ENCODE measurements at regions not wholly inside any gene's neighbourhood (a gene's known extent, or its start where the extent isn't known, plus 50 kb on each side); places are given as distances from the start of the nearest gene placed in this dataset.

DNA sequence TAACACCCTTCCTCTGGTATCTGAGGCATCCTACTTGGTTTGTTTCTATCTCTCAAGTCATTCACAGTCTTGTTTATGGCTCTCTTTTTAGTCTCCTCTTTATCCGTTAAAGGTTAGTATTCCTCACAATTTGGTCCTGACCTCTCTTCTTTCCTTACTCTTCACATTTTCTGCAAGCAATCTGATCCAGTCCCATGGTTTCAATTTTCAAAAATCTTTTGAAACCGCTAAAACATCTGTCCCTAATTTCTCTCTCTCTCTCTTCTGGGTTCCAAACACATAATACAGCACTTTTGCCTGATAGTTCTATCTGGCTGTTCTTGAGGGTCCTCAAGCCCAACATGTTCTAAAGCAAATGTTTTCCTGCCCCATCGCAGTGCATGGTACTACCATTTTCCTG is 149.0 kb downstream of the SERPINI1 start:
- DNase-seq (ENCODE audit: low read depth in 1 of 2, low spot score in 1 of 2) = no peak
- H3K4me3 ChIP-seq (replicated peaks; ENCODE audit: insufficient read depth, low read length) = no peak overlapping the region
- TF ChIP-seq, protein P1, sequence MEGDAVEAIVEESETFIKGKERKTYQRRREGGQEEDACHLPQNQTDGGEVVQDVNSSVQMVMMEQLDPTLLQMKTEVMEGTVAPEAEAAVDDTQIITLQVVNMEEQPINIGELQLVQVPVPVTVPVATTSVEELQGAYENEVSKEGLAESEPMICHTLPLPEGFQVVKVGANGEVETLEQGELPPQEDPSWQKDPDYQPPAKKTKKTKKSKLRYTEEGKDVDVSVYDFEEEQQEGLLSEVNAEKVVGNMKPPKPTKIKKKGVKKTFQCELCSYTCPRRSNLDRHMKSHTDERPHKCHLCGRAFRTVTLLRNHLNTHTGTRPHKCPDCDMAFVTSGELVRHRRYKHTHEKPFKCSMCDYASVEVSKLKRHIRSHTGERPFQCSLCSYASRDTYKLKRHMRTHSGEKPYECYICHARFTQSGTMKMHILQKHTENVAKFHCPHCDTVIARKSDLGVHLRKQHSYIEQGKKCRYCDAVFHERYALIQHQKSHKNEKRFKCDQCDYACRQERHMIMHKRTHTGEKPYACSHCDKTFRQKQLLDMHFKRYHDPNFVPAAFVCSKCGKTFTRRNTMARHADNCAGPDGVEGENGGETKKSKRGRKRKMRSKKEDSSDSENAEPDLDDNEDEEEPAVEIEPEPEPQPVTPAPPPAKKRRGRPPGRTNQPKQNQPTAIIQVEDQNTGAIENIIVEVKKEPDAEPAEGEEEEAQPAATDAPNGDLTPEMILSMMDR (IDR thresholded peaks at IDR 0.05; ENCODE audit: insufficient read depth, low read length) = no peak
- no peak for TF ChIP-seq POLR2AphosphoS5 (IDR thresholded peaks at IDR 0.05; ENCODE audit: low read depth)
- no peak for TF ChIP-seq REST (IDR thresholded peaks at IDR 0.05; ENCODE audit: insufficient replicate concordance, low read depth)
- TF ChIP-seq GABPA (IDR thresholded peaks at IDR 0.05; ENCODE audit: low read depth) = no peak
- TF ChIP-seq SPI1 (IDR thresholded peaks at IDR 0.05; ENCODE audit: borderline replicate concordance, low read depth) = no peak
- no peaks in the 10 kb centered on the region for H3K27me3 ChIP-seq (ENCODE audit: insufficient read depth, poor library complexity, severe bottlenecking)
- H3K27ac ChIP-seq (replicated peaks) = no peak overlapping the region

- TF ChIP-seq GABPA (IDR thresholded peaks at IDR 0.05; ENCODE audit: low read depth) = no peak
- no peak for TF ChIP-seq REST (IDR thresholded peaks at IDR 0.05; ENCODE audit: insufficient replicate concordance, low read depth)
- TF ChIP-seq POLR2AphosphoS5 (IDR thresholded peaks at IDR 0.05; ENCODE audit: low read depth) = no peak
- TF ChIP-seq SPI1 (IDR thresholded peaks at IDR 0.05; ENCODE audit: borderline replicate concordance, low read depth) = no peak
- TF ChIP-seq, protein P1 (IDR thresholded peaks at IDR 0.05; ENCODE audit: insufficient read depth, low read length) = no peak
- Histone ChIP-seq H3K27ac (replicated peaks) (no peak overlapping the region), H3K4me3 (replicated peaks; ENCODE audit: insufficient read depth, low read length) (no peak overlapping the region), H3K27me3 (ENCODE audit: insufficient read depth, poor library complexity, severe bottlenecking) (no peaks in the 10 kb centered on the region)
- no peak for DNase-seq (ENCODE audit: low read depth in 1 of 2, low spot score in 1 of 2)
Observed at GRCh38 chr3:167883452-167883851, 147.9 kb downstream of the SERPINI1 start.

DNA sequence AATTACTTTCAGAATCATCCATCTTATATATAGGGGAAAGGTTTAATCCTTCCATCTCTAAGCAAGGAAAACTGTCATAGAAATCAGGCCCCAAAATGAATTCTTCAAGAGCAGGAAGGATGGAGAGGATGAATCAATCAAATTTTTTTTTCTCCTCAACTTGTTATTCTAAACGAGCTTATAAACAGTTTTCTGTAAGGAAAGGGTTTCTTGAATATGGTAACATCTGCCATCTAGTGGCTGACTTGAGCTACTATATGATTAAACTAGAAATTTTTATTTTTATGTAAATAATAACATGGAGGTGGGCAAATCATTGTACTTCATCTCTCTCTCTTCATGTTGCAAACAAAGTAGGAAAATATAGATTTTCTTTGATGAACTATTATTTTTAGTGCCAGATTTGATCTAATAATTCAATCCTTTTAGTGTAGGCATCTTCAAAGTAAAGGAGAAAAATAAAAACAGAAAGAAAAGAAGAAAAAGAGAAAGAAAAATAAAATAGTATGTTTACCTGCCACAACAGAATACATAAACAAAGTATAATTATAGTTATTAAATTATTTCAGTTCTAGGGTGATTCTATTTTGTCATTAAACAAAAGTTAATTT is 146.6 kb downstream of the SERPINI1 start:
- TF ChIP-seq, protein P1 (IDR thresholded peaks at IDR 0.05; ENCODE audit: insufficient read depth, low read length) = peak; percentile 19
- no peak for TF ChIP-seq REST (IDR thresholded peaks at IDR 0.05; ENCODE audit: insufficient replicate concordance, low read depth)
- DNase-seq (ENCODE audit: low read depth in 1 of 2, low spot score in 1 of 2) = no peak
- Histone ChIP-seq H3K27me3 (ENCODE audit: insufficient read depth, poor library complexity, severe bottlenecking) (no peaks in the 10 kb centered on the region), H3K4me3 (replicated peaks; ENCODE audit: insufficient read depth, low read length) (no peak overlapping the region), H3K27ac (replicated peaks) (no peak overlapping the region)

Data from HL-60 (cell line).